HEK293T (cell line): ENCODE measurements at regions not wholly inside any gene's neighbourhood (a gene's known extent, or its start where the extent isn't known, plus 50 kb on each side); places are given as distances from the start of the nearest gene placed in this dataset.

Experiments
- CTCF ChIA-PET: fragments of 350-600 bp; formaldehyde crosslinking; extraction: SDS; loops from one replicate; lab custom pipeline; 2021; ENCODE audit warnings: antibody characterized with exemption, inconsistent platforms; lab: Yijun Ruan, JAX
- POLR2A ChIA-PET: fragments of 350-600 bp; formaldehyde crosslinking; extraction: SDS; loops from one replicate; lab custom pipeline; 2020; ENCODE audit warnings: antibody characterized with exemption, inconsistent platforms; lab: Yijun Ruan, JAX
- DNase-seq: peaks from one replicate; pipeline ENCODE4 v3.0.0; 2012; ENCODE audit warnings: mixed read lengths; ENCODE audit errors: extremely low spot score
- ARNT ChIP-seq: fragments of 450-650 bp; IDR thresholded peaks from 2 replicates; pipeline ENCODE4 v1.6.1; 2017; ENCODE audit warnings: mild to moderate bottlenecking
- BHLHE40 ChIP-seq: fragments of 450-650 bp; IDR thresholded peaks from 2 replicates; pipeline ENCODE4 v1.6.1; 2016; ENCODE audit warnings: mild to moderate bottlenecking, moderate library complexity, borderline replicate concordance
- CTBP1 ChIP-seq: fragments of 450-650 bp; IDR thresholded peaks from 2 replicates; pipeline ENCODE4 v1.6.1; 2016; ENCODE audit warnings: borderline replicate concordance
- ELF4 ChIP-seq: fragments of 450-650 bp; IDR thresholded peaks from 2 replicates; pipeline ENCODE4 v1.6.1; 2017; ENCODE audit warnings: antibody characterized with exemption
- FOXA1 ChIP-seq: fragments of 450-650 bp; IDR thresholded peaks from 2 replicates; pipeline ENCODE4 v1.6.1; 2016; ENCODE audit warnings: mild to moderate bottlenecking
- FOXK2 ChIP-seq: fragments of 450-650 bp; IDR thresholded peaks from 2 replicates; pipeline ENCODE4 v1.6.1; 2016; ENCODE audit warnings: mild to moderate bottlenecking
- FOXM1 ChIP-seq: fragments of 450-650 bp; IDR thresholded peaks from 2 replicates; pipeline ENCODE4 v1.6.1; 2017; ENCODE audit warnings: mild to moderate bottlenecking, borderline replicate concordance
- HDGF ChIP-seq: fragments of 450-650 bp; IDR thresholded peaks from 2 replicates; pipeline ENCODE4 v1.6.1; 2017; ENCODE audit warnings: antibody characterized with exemption, borderline replicate concordance
- L3MBTL2 ChIP-seq: fragments of 450-650 bp; conservative IDR thresholded peaks from 2 replicates; pipeline ENCODE4 v1.6.1; 2016; ENCODE audit warnings: mild to moderate bottlenecking
- LEF1 ChIP-seq: fragments of 450-650 bp; IDR thresholded peaks from 2 replicates; pipeline ENCODE4 v1.6.1; 2017; ENCODE audit warnings: mild to moderate bottlenecking, borderline replicate concordance
- NFRKB ChIP-seq: fragments of 450-650 bp; IDR thresholded peaks from 2 replicates; pipeline ENCODE4 v1.6.1; 2016; ENCODE audit warnings: mild to moderate bottlenecking, moderate library complexity
- SP1 ChIP-seq: fragments of 450-650 bp; IDR thresholded peaks from 2 replicates; pipeline ENCODE4 v1.6.1; 2017
- SUZ12 ChIP-seq: fragments of 450-650 bp; IDR thresholded peaks from 2 replicates; pipeline ENCODE4 v1.6.1; 2016; ENCODE audit warnings: mild to moderate bottlenecking
- TARDBP ChIP-seq: fragments of 450-650 bp; IDR thresholded peaks from 2 replicates; pipeline ENCODE4 v1.6.1; 2016
- ZNF384 ChIP-seq: fragments of 450-650 bp; IDR thresholded peaks from 2 replicates; pipeline ENCODE4 v1.6.1; 2016
- TF ChIP-seq, protein P1 (sequence below): fragments of 450-650 bp; IDR thresholded peaks from 2 replicates; pipeline ENCODE4 v1.6.1; 2016

DNA sequence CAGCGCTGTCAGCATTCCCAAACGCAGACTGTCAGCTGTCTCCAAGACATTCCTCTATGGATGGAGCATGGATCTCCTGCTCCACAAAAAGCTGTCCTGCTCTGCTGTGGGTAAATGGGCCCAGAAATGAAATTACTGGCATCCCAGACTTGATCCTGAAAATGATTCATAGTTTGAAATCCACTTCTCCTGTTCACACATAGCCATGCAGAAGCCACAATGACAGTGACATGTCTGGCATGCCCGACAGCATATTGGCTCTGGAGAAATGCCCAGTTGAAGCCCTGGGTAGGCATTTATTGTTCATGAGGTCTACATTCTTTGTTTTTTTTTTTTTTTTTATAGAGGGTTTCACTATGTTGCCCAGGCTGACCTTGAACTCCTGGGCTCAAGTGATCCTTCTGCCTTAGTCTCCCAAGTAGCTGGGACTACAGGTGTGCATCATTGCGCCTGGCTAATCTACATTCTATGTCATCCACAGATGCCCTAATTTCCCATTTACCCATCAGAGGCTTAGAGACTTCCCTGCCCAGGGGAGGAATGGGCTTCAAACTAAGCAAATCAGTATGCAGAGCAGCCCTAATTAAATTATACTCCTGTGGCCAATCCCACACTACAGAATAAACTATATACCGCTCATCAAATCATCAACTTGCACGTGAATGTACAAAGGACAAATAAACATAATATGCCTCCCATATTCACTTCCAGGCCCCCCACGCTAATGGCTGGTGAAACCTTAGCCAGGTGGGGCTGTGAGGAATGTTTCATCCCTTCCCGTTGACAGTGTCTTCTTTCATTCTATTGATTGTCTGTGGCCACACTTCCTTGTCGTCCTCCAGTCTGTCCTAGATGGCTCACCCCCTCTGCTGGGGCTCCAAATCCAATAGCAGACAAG lies 61.8 kb upstream of the EEPD1 start:
- no peak for TF ChIP-seq FOXK2
- ChIA-PET CTCF (no interaction called here), POLR2A (no interaction called here)
- DNase-seq, result no peak

DNA sequence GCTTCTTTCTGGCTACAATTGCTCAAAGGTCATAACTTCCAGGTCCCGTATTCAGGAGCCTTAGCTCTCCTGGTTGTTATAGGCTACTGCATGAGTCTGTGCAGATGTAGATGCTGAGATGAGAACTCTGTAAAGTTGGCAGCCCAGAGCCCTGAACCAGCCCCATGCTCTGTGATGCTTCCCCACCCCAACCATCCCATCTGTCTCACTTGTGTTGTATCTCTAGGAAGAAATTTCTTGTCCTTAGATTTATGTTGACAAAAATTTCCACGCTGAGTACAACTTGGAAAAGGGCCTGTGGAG lies 61.2 kb upstream of the EEPD1 start:
- TF ChIP-seq CTBP1 (no peak), ELF4 (no peak), FOXM1 (no peak), L3MBTL2 (no peak)
- POLR2A ChIA-PET, result no interaction called here
- no peak for DNase-seq
- CTCF ChIA-PET, result no interaction called here

DNA sequence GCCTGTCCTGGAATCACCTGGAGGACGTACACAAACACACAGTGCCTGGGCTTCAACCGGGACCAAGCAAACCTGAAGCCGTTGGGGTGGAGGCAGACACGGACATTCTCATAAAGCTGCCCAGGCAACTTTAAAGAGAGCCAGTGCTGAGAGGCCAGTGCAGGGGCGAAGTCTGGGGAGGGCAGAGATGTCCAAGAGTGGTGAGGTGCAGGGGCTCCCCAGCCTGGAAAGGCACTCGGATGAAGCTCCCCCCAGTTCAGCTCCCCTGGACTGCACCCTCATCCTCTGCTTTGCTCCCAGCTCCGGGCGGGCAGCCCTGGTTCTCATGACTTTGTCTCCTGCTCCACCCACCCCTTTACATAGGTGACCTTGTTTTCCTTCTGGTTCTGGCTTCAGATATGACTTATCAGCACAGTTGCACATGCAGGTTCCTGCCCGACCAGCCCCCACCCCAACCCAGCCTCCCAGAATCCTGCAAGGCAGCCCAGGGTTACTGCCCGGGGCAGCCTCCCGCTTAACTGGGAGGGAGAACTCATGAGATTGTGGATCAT lies 60.8 kb upstream of the EEPD1 start:
- TF ChIP-seq, protein P1, sequence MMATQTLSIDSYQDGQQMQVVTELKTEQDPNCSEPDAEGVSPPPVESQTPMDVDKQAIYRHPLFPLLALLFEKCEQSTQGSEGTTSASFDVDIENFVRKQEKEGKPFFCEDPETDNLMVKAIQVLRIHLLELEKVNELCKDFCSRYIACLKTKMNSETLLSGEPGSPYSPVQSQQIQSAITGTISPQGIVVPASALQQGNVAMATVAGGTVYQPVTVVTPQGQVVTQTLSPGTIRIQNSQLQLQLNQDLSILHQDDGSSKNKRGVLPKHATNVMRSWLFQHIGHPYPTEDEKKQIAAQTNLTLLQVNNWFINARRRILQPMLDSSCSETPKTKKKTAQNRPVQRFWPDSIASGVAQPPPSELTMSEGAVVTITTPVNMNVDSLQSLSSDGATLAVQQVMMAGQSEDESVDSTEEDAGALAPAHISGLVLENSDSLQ, result no peak
- TF ChIP-seq CTBP1 (no peak), FOXA1 (no peak), ARNT (no peak), FOXK2 (no peak), LEF1 (no peak), ELF4 (no peak), L3MBTL2 (no peak), NFRKB (no peak), BHLHE40 (no peak), HDGF (no peak), FOXM1 (no peak), TARDBP (no peak), SP1 (no peak), ZNF384 (no peak), SUZ12 (no peak)
- CTCF ChIA-PET, result no interaction called here
- DNase-seq, result no peak
- POLR2A ChIA-PET, result no interaction called here

GRCh38 chr7:36096460-36097095 lies 56.5 kb upstream of the EEPD1 start:
- no peak for TF ChIP-seq SUZ12
- TF ChIP-seq, protein P1, result no peak
- TF ChIP-seq FOXK2, result no peak
- no peak for TF ChIP-seq LEF1
- no peak for TF ChIP-seq FOXA1
- TF ChIP-seq ZNF384, result no peak
- TF ChIP-seq SP1, result no peak
- no peak for TF ChIP-seq ELF4
- TF ChIP-seq FOXM1, result no peak
- no peak for TF ChIP-seq L3MBTL2
- no peak for TF ChIP-seq CTBP1
- no peak for TF ChIP-seq NFRKB
- TF ChIP-seq ARNT, result no peak
- no peak for TF ChIP-seq HDGF
- no peak for TF ChIP-seq TARDBP
- TF ChIP-seq BHLHE40, result no peak
- ChIA-PET CTCF (interaction anchor here (0.6 kb wide), 2 partner anchors 19 to 411 kb away, joined by 3 read pairs; no protein-coding TSS in a partner anchor), POLR2A (no interaction called here)
- DNase-seq, result no peak

DNA sequence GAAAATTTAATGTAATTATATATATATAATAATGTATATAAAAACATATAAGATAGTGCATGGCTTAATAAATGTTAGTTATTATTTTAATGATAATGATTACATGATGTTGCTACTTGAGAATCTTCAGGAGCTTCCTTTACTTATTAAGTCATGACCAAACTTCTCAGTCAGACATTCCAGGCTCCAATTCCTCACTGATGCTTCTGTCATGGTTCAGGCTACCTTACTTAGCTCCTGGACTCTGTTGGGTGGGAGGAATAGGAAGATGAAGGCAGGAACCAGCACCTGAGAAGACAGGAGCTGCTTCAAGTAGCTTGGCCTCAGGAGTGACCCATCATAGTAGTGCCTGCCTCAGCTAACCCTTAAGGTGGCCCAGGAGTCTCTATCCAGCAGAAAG lies 55.0 kb upstream of the EEPD1 start:
- ChIA-PET POLR2A (no interaction called here), CTCF (interaction anchor here (1.7 kb wide), 1 partner anchor 221 kb away, joined by 4 read pairs; no protein-coding TSS in a partner anchor)
- DNase-seq, result no peak
- TF ChIP-seq, protein P1, result no peak
- TF ChIP-seq BHLHE40, result no peak
- TF ChIP-seq FOXK2, result no peak
- no peak for TF ChIP-seq ELF4
- no peak for TF ChIP-seq L3MBTL2
- TF ChIP-seq LEF1, result no peak
- TF ChIP-seq HDGF, result no peak
- no peak for TF ChIP-seq ARNT
- no peak for TF ChIP-seq SP1
- TF ChIP-seq ZNF384, result no peak
- no peak for TF ChIP-seq CTBP1
- no peak for TF ChIP-seq FOXA1
- no peak for TF ChIP-seq NFRKB
- no peak for TF ChIP-seq TARDBP
- TF ChIP-seq FOXM1, result no peak
- TF ChIP-seq SUZ12, result no peak
